GM12892 (cell line): ENCODE measurements at regions not wholly inside any gene's neighbourhood (a gene's known extent, or its start where the extent isn't known, plus 50 kb on each side); places are given as distances from the start of the nearest gene placed in this dataset.

Experiments used
- POLR2A ChIP-seq: IDR thresholded peaks from 2 replicates; pipeline ENCODE4 v1.6.1; 2011; ENCODE audit warnings: low read depth, low read length, control low read depth
- POLR2AphosphoS5 ChIP-seq: IDR thresholded peaks from 2 replicates; pipeline ENCODE4 v1.6.1; 2011; ENCODE audit warnings: low read depth, low read length, control low read depth
- TAF1 ChIP-seq: IDR thresholded peaks from 2 replicates; pipeline ENCODE4 v1.6.1; 2011; ENCODE audit warnings: low read depth, mild to moderate bottlenecking, control low read depth, low read length, borderline replicate concordance

GRCh38 chr18:41665210-41665609 lies 289.8 kb upstream of the PIK3C3 start:
- TF ChIP-seq POLR2A (no peak), POLR2AphosphoS5 (no peak), TAF1 (no peak)
